Endothelial cell of umbilical vein (primary cell): ENCODE measurements at regions not wholly inside any gene's neighbourhood (a gene's known extent, or its start where the extent isn't known, plus 50 kb on each side); places are given as distances from the start of the nearest gene placed in this dataset.

Source experiments
- BruUV-seq: library from RNA; stranded (reverse); fragments of 400-500 nt; replicated peaks from 2 replicates; lab custom pipeline; 2021; lab: Mats Ljungman, UMichigan
- CTCF ChIA-PET: fragments of 300-600, 350-600 bp; sonication (Branson Sonifier 250); formaldehyde crosslinking; loops from one replicate; lab custom pipeline; 2021; ENCODE audit warnings: antibody characterized with exemption, inconsistent platforms; lab: Charles Lee
- POLR2A ChIA-PET: fragments of 300-600, 350-600 bp; sonication (Branson Sonifier 250); formaldehyde crosslinking; loops from one replicate; lab custom pipeline; 2021; ENCODE audit warnings: antibody characterized with exemption, inconsistent platforms; lab: Charles Lee
- DNase-seq: peaks from one replicate; pipeline ENCODE4 v3.0.0-alpha.2; 2011; ENCODE audit warnings: low read depth, low spot score
- FAIRE-seq: peaks from 2 replicates; lab custom pipeline; 2011; peaks lifted over from hg19 to GRCh38; lab: Jason Lieb, UNC
- H2AFZ ChIP-seq: 2 replicates; pipeline ENCODE4 v1.6.0; 2012; ENCODE audit warnings: low read depth, low read length, control low read depth, inconsistent platforms
- H3K27ac ChIP-seq: 2 replicates; pipeline ENCODE4 v1.5.1; 2011; ENCODE audit warnings: low read depth, mild to moderate bottlenecking, control low read depth, low read length, moderate library complexity; ENCODE audit not compliant: insufficient read depth
- H3K27me3 ChIP-seq, 2 experiments: 2 replicates each; pipeline versions ENCODE4 v1.6.0 to v1.6.1; 2011; ENCODE audit warnings: low read length in 2 of 2, mixed read lengths in 1 of 2; ENCODE audit not compliant: control insufficient read depth in 2 of 2, insufficient read depth in 2 of 2
- H3K36me3 ChIP-seq, 2 experiments: 2 replicates in 1 of 2; 3 replicates in 1 of 2; pipeline ENCODE4 v1.5.1; 2011; ENCODE audit warnings: low read length in 2 of 2, mild to moderate bottlenecking in 1 of 2, moderate library complexity in 1 of 2; ENCODE audit not compliant: control insufficient read depth in 2 of 2, insufficient read depth in 2 of 2; ENCODE audit errors: extremely low read depth in 1 of 2
- H3K4me1 ChIP-seq: 3 replicates; pipeline ENCODE4 v1.5.1; 2011; ENCODE audit warnings: mild to moderate bottlenecking, low read length; ENCODE audit not compliant: control insufficient read depth, insufficient read depth; ENCODE audit errors: extremely low read depth
- H3K4me2 ChIP-seq: 2 replicates; pipeline ENCODE4 v1.6.1; 2011; ENCODE audit warnings: low read length, control low read depth, mixed read lengths; ENCODE audit not compliant: insufficient read depth
- H3K4me3 ChIP-seq, 3 experiments: fragments of 200-600 bp in 1 of 3; sonication (generic), shearing (Covaris generic) in 1 of 3; replicated peaks in 1 of 3; 2 replicates each; pipeline ENCODE4 v1.5.1; 2011 to 2016; ENCODE audit warnings: control low read depth in 3 of 3, low read length in 3 of 3, mild to moderate bottlenecking in 2 of 3, inconsistent platforms in 1 of 3, low read depth in 1 of 3, moderate library complexity in 1 of 3; ENCODE audit not compliant: insufficient read depth in 1 of 3
- H3K79me2 ChIP-seq: 2 replicates; pipeline ENCODE4 v1.6.0; 2012; ENCODE audit warnings: low read length, inconsistent platforms; ENCODE audit not compliant: control insufficient read depth, insufficient read depth
- H3K9ac ChIP-seq: replicated peaks from 2 replicates; pipeline ENCODE3; 2011; ENCODE audit warnings: low read length, control low read depth; ENCODE audit not compliant: insufficient read depth; ENCODE audit errors: extremely low read depth
- H3K9me1 ChIP-seq: replicated peaks from 3 replicates; pipeline ENCODE4 v1.6.0; 2011; ENCODE audit warnings: mild to moderate bottlenecking, low read length; ENCODE audit not compliant: control insufficient read depth, insufficient read depth; ENCODE audit errors: extremely low read depth
- H3K9me3 ChIP-seq: replicated peaks from 2 replicates; pipeline ENCODE4 v1.5.1; 2012; ENCODE audit warnings: low read length, inconsistent platforms; ENCODE audit not compliant: control insufficient read depth, insufficient read depth
- H4K20me1 ChIP-seq: replicated peaks from 2 replicates; pipeline ENCODE3; 2011; ENCODE audit warnings: mild to moderate bottlenecking, low read length; ENCODE audit not compliant: control insufficient read depth, insufficient read depth; ENCODE audit errors: extremely low read depth
- EZH2 ChIP-seq: IDR thresholded peaks from 2 replicates; pipeline ENCODE4 v1.6.1; 2012; ENCODE audit warnings: borderline replicate concordance, low read depth, mild to moderate bottlenecking, moderate library complexity, low read length, inconsistent platforms; ENCODE audit not compliant: severe bottlenecking
- FOS ChIP-seq: IDR thresholded peaks from 2 replicates; pipeline ENCODE4 v1.6.1; 2011; ENCODE audit warnings: mild to moderate bottlenecking, low read length, moderate library complexity, borderline replicate concordance; ENCODE audit not compliant: insufficient read depth
- JUN ChIP-seq: IDR thresholded peaks from 2 replicates; pipeline ENCODE4 v1.6.1; 2011; ENCODE audit warnings: borderline replicate concordance, low read depth; ENCODE audit not compliant: insufficient read length, insufficient read depth
- MYC ChIP-seq: IDR thresholded peaks from one replicate; pipeline ENCODE4 v1.6.1; 2011; ENCODE audit warnings: mild to moderate bottlenecking, low read depth, low read length
- POLR2A ChIP-seq: IDR thresholded peaks from 2 replicates; pipeline ENCODE4 v1.6.1; 2012; ENCODE audit warnings: low read depth, mild to moderate bottlenecking, control low read depth, low read length
- POLR2AphosphoS5 ChIP-seq: IDR thresholded peaks from 2 replicates; pipeline ENCODE4 v1.6.1; 2012; ENCODE audit warnings: low read depth, mild to moderate bottlenecking, control low read depth, low read length, moderate library complexity; ENCODE audit not compliant: insufficient read depth
- dilution Hi-C: fragments of 300-500 bp; cut with MboI; formaldehyde crosslinking; loops from one replicate; pipeline ENCODE4 v1.15.0; 2019; ENCODE audit warnings: low sequenced_read_pairs; ENCODE audit not compliant: extremely low pct_ligation_motif_present
- intact Hi-C: fragments of 100-400 bp; cut with micrococcal nuclease; formaldehyde crosslinking; loops from one replicate; pipeline ENCODE4 v1.10.0; 2022
- TF ChIP-seq, protein P1 (sequence below), 2 donors: IDR thresholded peaks; 1 replicate in 1 of 2; 2 replicates in 1 of 2; pipeline ENCODE4 v1.5.1; 2011; ENCODE audit warnings: low read length in 2 of 2, mild to moderate bottlenecking in 2 of 2, moderate library complexity in 2 of 2, control low read depth in 1 of 2, inconsistent platforms in 1 of 2, low read depth in 1 of 2; ENCODE audit not compliant: insufficient read depth in 1 of 2; ENCODE audit errors: extremely low read depth in 1 of 2
- TF ChIP-seq, protein P2 (sequence below): IDR thresholded peaks from 2 replicates; pipeline ENCODE4 v1.6.1; 2011; ENCODE audit not compliant: insufficient read depth, insufficient read length

DNA sequence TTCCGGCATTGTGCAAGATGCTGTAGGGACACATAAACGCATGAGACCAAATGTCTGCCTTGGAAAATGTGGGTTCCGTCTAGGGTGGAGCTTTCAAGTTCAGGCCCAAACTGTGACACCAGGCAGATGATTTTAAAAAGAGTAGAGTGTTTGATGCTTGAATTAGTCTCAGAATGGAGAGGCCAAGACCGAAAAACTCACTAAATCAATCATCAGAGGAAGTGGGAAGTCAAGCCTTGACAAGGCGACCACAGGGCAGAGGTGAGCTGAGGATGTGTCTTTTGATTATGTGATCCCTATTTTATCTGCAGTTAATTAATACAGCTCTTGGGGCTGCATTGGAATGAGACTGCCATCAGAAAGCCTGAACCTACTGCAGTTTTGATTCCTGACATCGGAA is 275.4 kb downstream of the ABHD5 start:
- POLR2A ChIA-PET = no interaction called here
- H3K79me2 ChIP-seq = no peaks in the 10 kb centered on the region
- no peaks in the 10 kb centered on the region for H3K9me1 ChIP-seq
- no peak overlapping the region for H3K27ac ChIP-seq
- no peak overlapping the region for H3K9ac ChIP-seq
- dilution Hi-C loops = no loop called here
- H3K9me3 ChIP-seq = no peaks in the 10 kb centered on the region
- CTCF ChIA-PET = no interaction called here
- intact Hi-C loops = no loop called here
- BruUV-seq = no TSS peak
- no peaks in the 10 kb centered on the region for H3K36me3 ChIP-seq
- no peak for FAIRE-seq
- no peak overlapping the region for H3K4me2 ChIP-seq
- H4K20me1 ChIP-seq = no peaks in the 10 kb centered on the region
- H3K27me3 ChIP-seq = peaks cover 0 to 5% of the 10 kb centered on the region in 2 experiments
- no peaks in the 10 kb centered on the region for H3K4me1 ChIP-seq
- DNase-seq = no peak
- no peak overlapping the region for H2AFZ ChIP-seq
- H3K4me3 ChIP-seq = no peak overlapping the region
- TF ChIP-seq FOS (no peak), EZH2 (no peak)
- TF ChIP-seq, protein P1, sequence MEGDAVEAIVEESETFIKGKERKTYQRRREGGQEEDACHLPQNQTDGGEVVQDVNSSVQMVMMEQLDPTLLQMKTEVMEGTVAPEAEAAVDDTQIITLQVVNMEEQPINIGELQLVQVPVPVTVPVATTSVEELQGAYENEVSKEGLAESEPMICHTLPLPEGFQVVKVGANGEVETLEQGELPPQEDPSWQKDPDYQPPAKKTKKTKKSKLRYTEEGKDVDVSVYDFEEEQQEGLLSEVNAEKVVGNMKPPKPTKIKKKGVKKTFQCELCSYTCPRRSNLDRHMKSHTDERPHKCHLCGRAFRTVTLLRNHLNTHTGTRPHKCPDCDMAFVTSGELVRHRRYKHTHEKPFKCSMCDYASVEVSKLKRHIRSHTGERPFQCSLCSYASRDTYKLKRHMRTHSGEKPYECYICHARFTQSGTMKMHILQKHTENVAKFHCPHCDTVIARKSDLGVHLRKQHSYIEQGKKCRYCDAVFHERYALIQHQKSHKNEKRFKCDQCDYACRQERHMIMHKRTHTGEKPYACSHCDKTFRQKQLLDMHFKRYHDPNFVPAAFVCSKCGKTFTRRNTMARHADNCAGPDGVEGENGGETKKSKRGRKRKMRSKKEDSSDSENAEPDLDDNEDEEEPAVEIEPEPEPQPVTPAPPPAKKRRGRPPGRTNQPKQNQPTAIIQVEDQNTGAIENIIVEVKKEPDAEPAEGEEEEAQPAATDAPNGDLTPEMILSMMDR (IDR thresholded peaks at IDR 0.05; ENCODE audit: extremely low read depth in 1 of 2, insufficient read depth in 1 of 2, low read depth in 1 of 2, low read length in 2 of 2) = no peak
- TF ChIP-seq, protein P2, sequence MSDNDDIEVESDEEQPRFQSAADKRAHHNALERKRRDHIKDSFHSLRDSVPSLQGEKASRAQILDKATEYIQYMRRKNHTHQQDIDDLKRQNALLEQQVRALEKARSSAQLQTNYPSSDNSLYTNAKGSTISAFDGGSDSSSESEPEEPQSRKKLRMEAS = no peak

DNA sequence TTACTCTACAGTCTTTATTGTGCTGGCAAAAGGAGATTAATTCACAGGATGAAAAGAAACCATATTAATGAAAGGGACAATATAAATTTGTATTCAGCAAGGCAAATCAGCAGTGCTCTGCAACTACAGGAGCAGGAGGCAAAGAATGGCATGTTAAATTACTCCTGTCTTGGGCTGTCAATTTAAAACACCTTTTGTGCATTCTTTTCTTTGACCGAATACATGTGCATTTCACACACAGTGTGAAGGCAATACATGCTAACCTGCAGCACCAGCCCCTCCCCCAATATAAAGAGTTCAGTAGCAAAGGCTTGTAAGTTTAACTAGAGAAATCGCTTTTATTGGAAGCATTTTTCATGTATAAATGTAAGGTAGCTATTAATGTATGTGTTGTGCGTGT is 275.2 kb upstream of the TOPAZ1 start:
- FAIRE-seq = no peak
- DNase-seq = no peak
- BruUV-seq = no TSS peak
- no peak overlapping the region for H3K4me2 ChIP-seq
- CTCF ChIA-PET = no interaction called here
- H3K9me3 ChIP-seq = no peaks in the 10 kb centered on the region
- no peaks in the 10 kb centered on the region for H3K79me2 ChIP-seq
- TF ChIP-seq, protein P2 = no peak
- TF ChIP-seq FOS (no peak), POLR2A (no peak), EZH2 (no peak), POLR2AphosphoS5 (no peak), JUN (no peak), MYC (no peak)
- no peak overlapping the region for H3K27ac ChIP-seq
- no peaks in the 10 kb centered on the region for H4K20me1 ChIP-seq
- H2AFZ ChIP-seq = no peak overlapping the region
- H3K4me1 ChIP-seq = no peaks in the 10 kb centered on the region
- H3K9me1 ChIP-seq = no peaks in the 10 kb centered on the region
- no peaks in the 10 kb centered on the region for H3K36me3 ChIP-seq
- dilution Hi-C loops (no loop called here), intact Hi-C loops (no loop called here)
- no peak overlapping the region for H3K9ac ChIP-seq
- H3K4me3 ChIP-seq = no peak overlapping the region
- peaks cover 0 to 5% of the 10 kb centered on the region in 2 experiments for H3K27me3 ChIP-seq
- POLR2A ChIA-PET = no interaction called here
